Stimulated activated CD4-positive, alpha-beta T cell treated with anti-CD3 and anti-CD28 coated beads, Interleukin-15, amount 100 ng/mL, for 1 hour (primary cell): ENCODE measurements at regions not wholly inside any gene's neighbourhood (a gene's known extent, or its start where the extent isn't known, plus 50 kb on each side); places are given as distances from the start of the nearest gene placed in this dataset.
A peak's percentile ranks its signal among the peaks of the same experiment; 100 is the strongest.

Experiments used
- DNase-seq, 2 donors: peaks; one replicate each; pipeline ENCODE4 v3.0.0-alpha.2; 2020; ENCODE audit warnings: low read depth in 1 of 2, low spot score in 1 of 2

GRCh38 chr14:50036637-50037036, 79.7 kb downstream of the VCPKMT start:
- DNase-seq, result no peak

GRCh38 chr14:50037240-50037639, 79.1 kb downstream of the VCPKMT start:
- DNase-seq, result no peak

GRCh38 chr14:50037852-50038251, 78.5 kb downstream of the VCPKMT start:
- DNase-seq, result no peak

GRCh38 chr14:50038398-50039119, 77.8 kb downstream of the VCPKMT start:
- peak in 1 of 2 donors; percentile 31 for DNase-seq

GRCh38 chr14:50039120-50039517, 77.3 kb downstream of the VCPKMT start:
- DNase-seq, result no peak

- DNase-seq, result no peak
These were observed 76.5 kb downstream of the VCPKMT start for GRCh38 chr14:50039734-50040400.

- DNase-seq, result no peak
These were observed 76.0 kb downstream of the VCPKMT start for GRCh38 chr14:50040401-50040775.

GRCh38 chr14:50040895-50041465, 75.4 kb downstream of the VCPKMT start:
- DNase-seq, result no peak

GRCh38 chr14:50041980-50042379, 74.4 kb downstream of the VCPKMT start:
- DNase-seq, result no peak

GRCh38 chr14:50044042-50044651, 72.2 kb downstream of the VCPKMT start:
- DNase-seq, result no peak

- DNase-seq, result peak; percentile 35 to 39
These were observed 71.2 kb downstream of the VCPKMT start for GRCh38 chr14:50045039-50045711.

GRCh38 chr14:50045837-50046236, 70.5 kb downstream of the VCPKMT start:
- no peak for DNase-seq

GRCh38 chr14:50047274-50047676, 69.1 kb downstream of the VCPKMT start:
- DNase-seq, result no peak

GRCh38 chr14:50049093-50049492, 67.3 kb downstream of the VCPKMT start:
- no peak for DNase-seq

- DNase-seq, result no peak
These were observed 66.4 kb downstream of the VCPKMT start for GRCh38 chr14:50049703-50050570.

- DNase-seq, result no peak
These were observed 65.3 kb downstream of the VCPKMT start for GRCh38 chr14:50051106-50051505.

- DNase-seq, result no peak
These were observed 64.7 kb downstream of the VCPKMT start for GRCh38 chr14:50051706-50052105.

GRCh38 chr14:50052517-50052916, 63.9 kb downstream of the VCPKMT start:
- no peak for DNase-seq

- no peak for DNase-seq
These were observed 62.4 kb downstream of the VCPKMT start for GRCh38 chr14:50053935-50054334.

GRCh38 chr14:50055461-50056228, 60.7 kb downstream of the VCPKMT start:
- DNase-seq, result no peak
